ENCODE measurements at regions not wholly inside any gene's neighbourhood (a gene's known extent, or its start where the extent isn't known, plus 50 kb on each side); places are given as distances from the start of the nearest gene placed in this dataset.

- Histone ChIP-seq H3K27me3 (no peaks in the 10 kb centered on the region), H3K9me3 (no peaks in the 10 kb centered on the region), H3K4me3 (no peak overlapping the region), H3K27ac (no peak overlapping the region), H3K36me3 (no peaks in the 10 kb centered on the region), H3K4me1 (peaks cover 0 to 5% (median 0%) of the 10 kb centered on the region in 3 donors)
- intact Hi-C loops (cut with DNase I), result no loop called here
- TF ChIP-seq POLR2A (IDR thresholded peaks at IDR 0.05), result no peak
- TF ChIP-seq, protein P1, sequence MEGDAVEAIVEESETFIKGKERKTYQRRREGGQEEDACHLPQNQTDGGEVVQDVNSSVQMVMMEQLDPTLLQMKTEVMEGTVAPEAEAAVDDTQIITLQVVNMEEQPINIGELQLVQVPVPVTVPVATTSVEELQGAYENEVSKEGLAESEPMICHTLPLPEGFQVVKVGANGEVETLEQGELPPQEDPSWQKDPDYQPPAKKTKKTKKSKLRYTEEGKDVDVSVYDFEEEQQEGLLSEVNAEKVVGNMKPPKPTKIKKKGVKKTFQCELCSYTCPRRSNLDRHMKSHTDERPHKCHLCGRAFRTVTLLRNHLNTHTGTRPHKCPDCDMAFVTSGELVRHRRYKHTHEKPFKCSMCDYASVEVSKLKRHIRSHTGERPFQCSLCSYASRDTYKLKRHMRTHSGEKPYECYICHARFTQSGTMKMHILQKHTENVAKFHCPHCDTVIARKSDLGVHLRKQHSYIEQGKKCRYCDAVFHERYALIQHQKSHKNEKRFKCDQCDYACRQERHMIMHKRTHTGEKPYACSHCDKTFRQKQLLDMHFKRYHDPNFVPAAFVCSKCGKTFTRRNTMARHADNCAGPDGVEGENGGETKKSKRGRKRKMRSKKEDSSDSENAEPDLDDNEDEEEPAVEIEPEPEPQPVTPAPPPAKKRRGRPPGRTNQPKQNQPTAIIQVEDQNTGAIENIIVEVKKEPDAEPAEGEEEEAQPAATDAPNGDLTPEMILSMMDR (IDR thresholded peaks at IDR 0.05), result no peak
- DNase-seq, result no peak
These were observed 200.0 kb downstream of the TTLL7 start for GRCh38 chr1:83798965-83799364.

DNA sequence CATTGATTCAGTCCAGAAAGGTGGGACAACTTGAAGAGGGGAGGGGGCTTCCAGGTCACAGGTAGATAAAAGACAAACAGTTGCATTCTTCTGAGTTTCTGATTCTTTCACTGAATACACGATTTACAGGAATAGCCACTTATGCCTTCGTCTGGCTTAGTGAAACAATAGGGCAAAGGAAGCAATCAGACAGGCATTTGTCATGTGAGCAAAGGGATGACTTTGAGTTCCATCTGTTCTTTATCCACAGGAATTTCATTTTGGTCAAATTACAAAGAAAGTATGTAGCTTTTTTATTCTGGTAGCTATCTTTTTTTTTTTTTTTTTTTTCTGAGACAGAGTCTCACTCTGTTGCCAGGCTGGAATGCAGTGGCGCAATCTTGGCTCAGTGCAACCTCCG lies 202.5 kb downstream of the TTLL7 start:
- 65 to 79% methylated on average over 3 to 4 of the region's 4 CpGs for WGBS, 2 donors
- peaks cover 0 to 5% (median 0%) of the 10 kb centered on the region in 3 donors for H3K4me1 ChIP-seq
- H3K9me3 ChIP-seq, result no peaks in the 10 kb centered on the region
- intact Hi-C loops (cut with DNase I), result no loop called here
- no peak for DNase-seq
- no peak overlapping the region for H3K4me3 ChIP-seq
- no peaks in the 10 kb centered on the region for H3K27me3 ChIP-seq
- H3K27ac ChIP-seq, result no peak overlapping the region
- H3K36me3 ChIP-seq, result no peaks in the 10 kb centered on the region
- TF ChIP-seq, protein P1 (IDR thresholded peaks at IDR 0.05), result no peak
- no peak for TF ChIP-seq POLR2A (IDR thresholded peaks at IDR 0.05)

DNA sequence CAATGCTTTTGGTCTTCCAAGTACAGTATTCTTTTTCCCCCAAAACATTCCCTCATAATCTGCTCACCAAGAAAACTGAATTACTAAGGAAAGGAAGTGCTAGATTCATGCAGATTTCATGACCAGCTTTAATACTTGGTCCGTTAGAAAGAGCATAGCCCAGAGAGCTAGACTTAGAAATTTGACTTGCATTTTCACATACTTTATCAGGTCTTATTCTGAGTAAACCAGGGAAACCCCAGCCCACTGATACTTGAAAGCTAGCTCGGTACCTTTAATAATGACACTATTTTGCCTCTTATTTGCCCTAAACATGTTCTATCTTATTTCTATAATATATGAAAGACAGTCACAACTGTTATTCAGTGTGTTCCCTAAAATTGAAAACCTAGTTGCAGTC lies 204.5 kb downstream of the TTLL7 start:
- Histone ChIP-seq H3K4me1 (no peaks in the 10 kb centered on the region), H3K27ac (no peak overlapping the region), H3K9me3 (no peaks in the 10 kb centered on the region), H3K4me3 (no peak overlapping the region), H3K36me3 (no peaks in the 10 kb centered on the region), H3K27me3 (no peaks in the 10 kb centered on the region)
- 75 to 84% methylated on average over 2 of the region's 2 CpGs for WGBS, 2 donors
- DNase-seq, result no peak
- TF ChIP-seq POLR2A (IDR thresholded peaks at IDR 0.05), result no peak
- TF ChIP-seq, protein P1 (IDR thresholded peaks at IDR 0.05), result no peak
- intact Hi-C loops (cut with DNase I), result no loop called here

DNA sequence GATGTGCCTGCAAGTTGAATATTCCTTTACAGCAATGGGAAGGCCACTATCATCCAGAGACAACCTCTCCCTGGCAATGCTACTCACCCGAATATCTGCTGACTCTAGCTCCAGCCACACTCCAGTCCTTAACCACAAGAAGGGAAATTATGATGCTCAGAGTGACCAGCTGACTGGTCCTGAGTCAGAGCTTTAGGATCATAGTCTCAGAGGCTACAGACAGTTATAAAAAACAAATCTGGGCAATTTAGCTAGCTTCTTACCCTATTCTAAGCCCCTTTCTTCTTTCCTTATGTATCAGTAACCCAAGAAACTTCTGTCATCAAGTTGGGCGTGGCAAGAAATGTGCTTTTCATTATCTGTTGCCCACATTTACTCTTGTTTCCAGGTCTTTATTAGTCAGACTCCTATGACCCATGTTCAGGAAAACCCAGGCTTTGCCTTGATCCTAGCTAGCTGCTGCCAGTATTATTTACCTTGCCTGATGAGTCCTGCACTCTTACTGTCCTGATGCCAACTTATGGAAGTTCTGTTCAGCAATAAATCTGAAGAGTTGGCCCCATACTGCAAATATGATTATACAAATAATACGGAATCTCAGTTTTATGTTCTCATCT lies 207.0 kb downstream of the TTLL7 start:
- H3K9me3 ChIP-seq, result no peaks in the 10 kb centered on the region
- no peak for DNase-seq
- no peaks in the 10 kb centered on the region for H3K27me3 ChIP-seq
- TF ChIP-seq, protein P1 (IDR thresholded peaks at IDR 0.05), result no peak
- TF ChIP-seq POLR2A (IDR thresholded peaks at IDR 0.05), result no peak
- 78 to 93% methylated on average over 2 to 3 of the region's 3 CpGs for WGBS, 2 donors
- H3K27ac ChIP-seq, result no peak overlapping the region
- intact Hi-C loops (cut with DNase I), result no loop called here
- H3K4me3 ChIP-seq, result no peak overlapping the region
- H3K4me1 ChIP-seq, result no peaks in the 10 kb centered on the region
- H3K36me3 ChIP-seq, result no peaks in the 10 kb centered on the region

DNA sequence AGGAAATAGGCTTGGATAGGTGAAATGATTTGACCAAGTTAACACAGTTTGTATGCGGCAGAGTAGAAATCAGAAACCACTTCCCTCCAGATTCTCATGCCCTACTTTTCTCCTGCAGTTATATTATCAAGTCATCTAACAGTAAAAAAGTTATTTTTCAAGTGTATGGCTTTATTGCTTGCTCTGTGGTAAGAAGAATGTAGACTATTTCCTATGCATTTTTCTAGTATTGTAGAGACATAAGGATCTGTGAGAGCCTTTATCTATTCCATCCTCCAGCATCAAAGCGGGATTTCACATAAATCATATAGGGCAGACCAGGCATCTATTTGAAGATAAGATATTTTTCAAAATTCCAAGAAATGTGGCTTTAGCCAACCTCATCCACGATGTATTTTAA lies 208.5 kb downstream of the TTLL7 start:
- H3K27me3 ChIP-seq, result no peaks in the 10 kb centered on the region
- no peak overlapping the region for H3K4me3 ChIP-seq
- H3K4me1 ChIP-seq, result no peaks in the 10 kb centered on the region
- no peak for DNase-seq
- 90 to 92% methylated on average over 3 of the region's 3 CpGs for whole genome bisulfite sequencing, 2 donors
- intact Hi-C loops (cut with DNase I), result no loop called here
- TF ChIP-seq, protein P1 (IDR thresholded peaks at IDR 0.05), result no peak
- TF ChIP-seq POLR2A (IDR thresholded peaks at IDR 0.05), result no peak
- H3K36me3 ChIP-seq, result no peaks in the 10 kb centered on the region
- H3K9me3 ChIP-seq, result no peaks in the 10 kb centered on the region
- H3K27ac ChIP-seq, result no peak overlapping the region
